ENCODE measurements at regions not wholly inside any gene's neighbourhood (a gene's known extent, or its start where the extent isn't known, plus 50 kb on each side); places are given as distances from the start of the nearest gene placed in this dataset.

DNA sequence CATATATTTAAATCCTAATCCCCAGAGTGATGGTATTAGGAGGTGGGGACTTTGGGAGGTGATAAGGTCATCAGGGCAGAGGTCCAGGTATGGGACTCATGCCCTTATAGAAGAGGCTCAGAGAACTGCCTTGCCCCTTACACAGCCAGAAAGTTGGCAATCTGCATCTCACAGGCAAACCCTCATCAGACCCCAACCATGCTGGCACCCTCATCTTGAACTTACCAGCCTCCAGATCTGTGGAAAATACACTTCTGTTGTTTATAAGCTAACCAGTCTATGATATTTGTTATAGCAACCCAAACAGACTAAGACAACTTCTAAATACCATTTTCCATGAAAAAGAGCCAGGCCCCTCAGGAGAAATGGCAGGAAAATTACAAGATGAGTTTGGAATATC, 69.3 kb upstream of the PRDX6 start:
- TF ChIP-seq JUN (IDR thresholded peaks at IDR 0.05; ENCODE audit: borderline replicate concordance, low read depth, low read length) (no peak), JUN (CRISPR knock-in tag; IDR thresholded peaks at IDR 0.05; ENCODE audit: borderline replicate concordance) (no peak), GTF2F1 (IDR thresholded peaks at IDR 0.05; ENCODE audit: low read depth, low read length) (no peak), STAT5B (CRISPR knock-in tag; IDR thresholded peaks at IDR 0.05) (no peak)
- TF ChIP-seq, protein P1, sequence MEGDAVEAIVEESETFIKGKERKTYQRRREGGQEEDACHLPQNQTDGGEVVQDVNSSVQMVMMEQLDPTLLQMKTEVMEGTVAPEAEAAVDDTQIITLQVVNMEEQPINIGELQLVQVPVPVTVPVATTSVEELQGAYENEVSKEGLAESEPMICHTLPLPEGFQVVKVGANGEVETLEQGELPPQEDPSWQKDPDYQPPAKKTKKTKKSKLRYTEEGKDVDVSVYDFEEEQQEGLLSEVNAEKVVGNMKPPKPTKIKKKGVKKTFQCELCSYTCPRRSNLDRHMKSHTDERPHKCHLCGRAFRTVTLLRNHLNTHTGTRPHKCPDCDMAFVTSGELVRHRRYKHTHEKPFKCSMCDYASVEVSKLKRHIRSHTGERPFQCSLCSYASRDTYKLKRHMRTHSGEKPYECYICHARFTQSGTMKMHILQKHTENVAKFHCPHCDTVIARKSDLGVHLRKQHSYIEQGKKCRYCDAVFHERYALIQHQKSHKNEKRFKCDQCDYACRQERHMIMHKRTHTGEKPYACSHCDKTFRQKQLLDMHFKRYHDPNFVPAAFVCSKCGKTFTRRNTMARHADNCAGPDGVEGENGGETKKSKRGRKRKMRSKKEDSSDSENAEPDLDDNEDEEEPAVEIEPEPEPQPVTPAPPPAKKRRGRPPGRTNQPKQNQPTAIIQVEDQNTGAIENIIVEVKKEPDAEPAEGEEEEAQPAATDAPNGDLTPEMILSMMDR (IDR thresholded peaks at IDR 0.05 in 2 of 3, conservative IDR thresholded peaks at IDR 0.05 in 1 of 3; ENCODE audit: insufficient read depth in 2 of 3, low read depth in 1 of 3, low read length in 3 of 3): no peak
